K562 (cell line): ENCODE measurements at regions not wholly inside any gene's neighbourhood (a gene's known extent, or its start where the extent isn't known, plus 50 kb on each side); places are given as distances from the start of the nearest gene placed in this dataset.

Experiments
- ATAC-seq: fragments of 200-7000 bp; cut with Tn5 transposase; 3 replicates; pipeline ENCODE4 v1.9.1; 2020; ENCODE audit warnings: moderate library complexity
- BruUV-seq: library from RNA; stranded (reverse); fragments of 400-500 nt; replicated peaks from 2 replicates; lab custom pipeline; 2021; lab: Mats Ljungman, UMichigan
- CTCF ChIA-PET: fragments of 300-600 bp; formaldehyde crosslinking; extraction: SDS; loops from one replicate; lab custom pipeline; 2021; ENCODE audit warnings: low intra/inter-chr PET ratio; lab: Yijun Ruan, JAX
- POLR2A ChIA-PET: fragments of 300-600, 350-650 bp; sonication (Branson Sonifier 250); formaldehyde crosslinking; extraction: SDS; loops from one replicate; lab custom pipeline; 2021; ENCODE audit warnings: antibody characterized with exemption, inconsistent platforms; lab: Yijun Ruan, JAX
- DNase-seq, 4 experiments: peaks; one replicate each; pipeline versions ENCODE4 v3.0.0 to v3.0.0-alpha.2; 2011 to 2018; ENCODE audit warnings: low spot score in 3 of 4, mixed read lengths in 3 of 4; ENCODE audit errors: extremely low read depth in 1 of 4
- FAIRE-seq: peaks from 2 replicates; lab custom pipeline; 2011; peaks lifted over from hg19 to GRCh38; lab: Jason Lieb, UNC
- H2AFZ ChIP-seq: 2 replicates; pipeline ENCODE4 v1.6.0; 2011; ENCODE audit warnings: low read depth, low read length, control low read depth, inconsistent platforms
- H3K27ac ChIP-seq: fragments of 200-600 bp; 3 replicates; pipeline ENCODE4 v1.8.0; 2011; ENCODE audit warnings: low read depth, mild to moderate bottlenecking, control low read depth, inconsistent platforms, low read length, moderate library complexity, mixed read lengths; ENCODE audit errors: extremely low read depth
- H3K27me3 ChIP-seq, 2 experiments: fragments of 300-600 bp in 1 of 2; 2 replicates in 1 of 2; 3 replicates in 1 of 2; pipeline versions ENCODE4 v1.6.0 to v1.8.0; 2011; ENCODE audit warnings: inconsistent platforms in 2 of 2, low read length in 2 of 2, mild to moderate bottlenecking in 1 of 2, mixed read lengths in 1 of 2, moderate library complexity in 1 of 2; ENCODE audit not compliant: control insufficient read depth in 2 of 2, insufficient read depth in 2 of 2
- H3K36me3 ChIP-seq: fragments of 300-600 bp; 3 replicates; pipeline ENCODE4 v1.8.0; 2011; ENCODE audit warnings: mild to moderate bottlenecking, low read length, inconsistent platforms; ENCODE audit not compliant: control insufficient read depth, insufficient read depth
- H3K4me1 ChIP-seq, 2 experiments: fragments of 200-600 bp in 1 of 2; replicated peaks in 1 of 2; 2 replicates in 1 of 2; 3 replicates in 1 of 2; pipeline versions ENCODE4 v1.5.1 to v1.8.0; 2011; ENCODE audit warnings: inconsistent platforms in 2 of 2, low read length in 2 of 2, mild to moderate bottlenecking in 1 of 2, mixed read lengths in 1 of 2, moderate library complexity in 1 of 2; ENCODE audit not compliant: control insufficient read depth in 2 of 2, insufficient read depth in 2 of 2
- H3K4me2 ChIP-seq: 2 replicates; pipeline ENCODE4 v1.6.1; 2011; ENCODE audit warnings: low read length, control low read depth, inconsistent platforms, mixed read lengths; ENCODE audit not compliant: insufficient read depth
- H3K4me3 ChIP-seq: fragments of 200-600 bp; sonication (generic), shearing (Covaris generic); 2 replicates; pipeline ENCODE4 v1.5.1; 2016; ENCODE audit warnings: control low read depth, inconsistent platforms
- H3K79me2 ChIP-seq: fragments of 200-600 bp; 3 replicates; pipeline ENCODE4 v1.8.0; 2011; ENCODE audit warnings: low read length, inconsistent platforms; ENCODE audit not compliant: control insufficient read depth, insufficient read depth
- H3K9ac ChIP-seq, 2 experiments: 2 replicates each; pipeline versions ENCODE4 v1.6.0 to v1.6.1; 2011; ENCODE audit warnings: low read depth in 2 of 2, low read length in 2 of 2, control low read depth in 1 of 2, inconsistent platforms in 1 of 2, mild to moderate bottlenecking in 1 of 2, mixed read lengths in 1 of 2; ENCODE audit not compliant: insufficient read depth in 1 of 2
- H3K9me1 ChIP-seq: one replicate; pipeline ENCODE4 v1.6.0; 2011; ENCODE audit warnings: inconsistent platforms, mild to moderate bottlenecking, low read length, moderate library complexity; ENCODE audit not compliant: control insufficient read depth, insufficient read depth
- H3K9me3 ChIP-seq: replicated peaks from 2 replicates; pipeline ENCODE4 v1.5.1; 2011; ENCODE audit warnings: low read depth, low read length, inconsistent platforms; ENCODE audit not compliant: control insufficient read depth, insufficient read depth
- H4K20me1 ChIP-seq: replicated peaks from 2 replicates; pipeline ENCODE4 v1.6.1; 2011; ENCODE audit warnings: low read length, inconsistent platforms, mixed read lengths; ENCODE audit not compliant: control insufficient read depth, insufficient read depth
- CEBPB ChIP-seq: fragments of 450-650 bp; IDR thresholded peaks from 2 replicates; pipeline ENCODE4 v1.6.1; 2016; ENCODE audit warnings: missing genetic modification characterization, missing compliant biosample characterization
- CEBPG ChIP-seq, 3 experiments: fragments of 200-800 bp in 1 of 3; sonication (Bioruptor generic) in 1 of 3; sonication (generic) in 1 of 3; formaldehyde crosslinking in 1 of 3; IDR thresholded peaks in 2 of 3; conservative IDR thresholded peaks in 1 of 3; 2 replicates each; pipeline versions ENCODE4 v1.6.1 to v1.8.0; 2016 to 2022; ENCODE audit warnings: missing compliant biosample characterization in 2 of 3, missing genetic modification characterization in 2 of 3, mild to moderate bottlenecking in 1 of 3, missing genetic modification reagents in 1 of 3
- EZH2 ChIP-seq: IDR thresholded peaks from 2 replicates; pipeline ENCODE4 v1.6.1; 2012; ENCODE audit warnings: low read depth, mild to moderate bottlenecking, inconsistent platforms, low read length, borderline replicate concordance
- KDM5B ChIP-seq: fragments of 200-600 bp; sonication (generic); IDR thresholded peaks from 2 replicates; pipeline ENCODE4 v1.6.1; 2012; ENCODE audit warnings: low read depth, mild to moderate bottlenecking, moderate library complexity, low read length, control low read depth, inconsistent platforms; ENCODE audit not compliant: insufficient replicate concordance
- WGBS: fragments of 100-300 bp; shearing (Covaris generic); methylation state at CpG from one replicate; pipeline ENCODE4 v1.1.6; 2016; ENCODE audit warnings: low coverage, mixed read lengths; ENCODE audit not compliant: insufficient coverage; ENCODE audit errors: missing lambda C conversion rate; 5-methylcytosine and 5-hydroxymethylcytosine counted together
- in situ Hi-C: fragments of 300-500 bp; cut with MboI; formaldehyde crosslinking; loops from 4 replicates; pipeline ENCODE4 v1.15.0; 2018; ENCODE audit warnings: inconsistent platforms, mixed read lengths
- intact Hi-C: fragments of 100-400 bp; cut with micrococcal nuclease; formaldehyde crosslinking; loops from 2 replicates; pipeline ENCODE4 v1.14.2; 2022
- TF ChIP-seq, protein P1 (sequence below): sonication (generic); formaldehyde crosslinking; IDR thresholded peaks from 2 replicates; pipeline ENCODE4 v1.8.1; 2022; ENCODE audit warnings: missing genetic modification reagents

DNA sequence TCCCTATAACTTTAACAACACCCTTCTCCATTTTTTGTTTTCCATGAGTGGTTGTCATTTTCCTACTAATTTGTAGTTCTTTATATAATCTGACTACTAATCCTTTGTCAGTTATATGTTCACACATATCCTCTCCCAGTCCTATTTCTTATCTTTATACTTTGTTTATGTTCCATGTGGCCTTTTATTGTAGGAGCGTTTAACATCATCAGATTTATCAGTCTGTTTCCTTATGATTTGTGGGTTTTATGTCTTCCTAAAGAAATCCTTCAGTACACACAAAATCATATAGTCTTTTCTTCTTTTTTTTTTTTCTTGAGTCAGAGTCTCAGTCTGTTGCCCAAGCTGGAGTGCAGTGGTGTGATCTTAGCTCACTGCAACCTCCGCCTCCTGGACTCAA lies 204.9 kb upstream of the SPRY1 start:
- H3K9ac ChIP-seq = no peak overlapping the region
- in situ Hi-C loops = no loop called here
- H3K27me3 ChIP-seq = no peaks in the 10 kb centered on the region
- no peak overlapping the region for H3K4me3 ChIP-seq
- no peaks in the 10 kb centered on the region for H3K36me3 ChIP-seq
- TF ChIP-seq, protein P1, sequence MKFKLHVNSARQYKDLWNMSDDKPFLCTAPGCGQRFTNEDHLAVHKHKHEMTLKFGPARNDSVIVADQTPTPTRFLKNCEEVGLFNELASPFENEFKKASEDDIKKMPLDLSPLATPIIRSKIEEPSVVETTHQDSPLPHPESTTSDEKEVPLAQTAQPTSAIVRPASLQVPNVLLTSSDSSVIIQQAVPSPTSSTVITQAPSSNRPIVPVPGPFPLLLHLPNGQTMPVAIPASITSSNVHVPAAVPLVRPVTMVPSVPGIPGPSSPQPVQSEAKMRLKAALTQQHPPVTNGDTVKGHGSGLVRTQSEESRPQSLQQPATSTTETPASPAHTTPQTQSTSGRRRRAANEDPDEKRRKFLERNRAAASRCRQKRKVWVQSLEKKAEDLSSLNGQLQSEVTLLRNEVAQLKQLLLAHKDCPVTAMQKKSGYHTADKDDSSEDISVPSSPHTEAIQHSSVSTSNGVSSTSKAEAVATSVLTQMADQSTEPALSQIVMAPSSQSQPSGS (CRISPR knock-in tag) = no peak
- TF ChIP-seq EZH2 = no peak
- TF ChIP-seq, all 486 proteins: peak for 0
- Histone ChIP-seq H2AFZ (no peak overlapping the region), H3K4me2 (no peak overlapping the region), H4K20me1 (no peaks in the 10 kb centered on the region), H3K9me1 (no peaks in the 10 kb centered on the region), H3K79me2 (no peaks in the 10 kb centered on the region), H3K27ac (no peak overlapping the region), H3K4me1 (no peaks in the 10 kb centered on the region), H3K9me3 (no peaks in the 10 kb centered on the region)
- ChIA-PET CTCF (no interaction called here), POLR2A (no interaction called here)
- ATAC-seq = no peak
- FAIRE-seq = no peak
- no peak for DNase-seq
- WGBS = 50% methylated on average over 2 of the region's 2 CpGs
- BruUV-seq = no TSS peak
- intact Hi-C loops = no loop called here

DNA sequence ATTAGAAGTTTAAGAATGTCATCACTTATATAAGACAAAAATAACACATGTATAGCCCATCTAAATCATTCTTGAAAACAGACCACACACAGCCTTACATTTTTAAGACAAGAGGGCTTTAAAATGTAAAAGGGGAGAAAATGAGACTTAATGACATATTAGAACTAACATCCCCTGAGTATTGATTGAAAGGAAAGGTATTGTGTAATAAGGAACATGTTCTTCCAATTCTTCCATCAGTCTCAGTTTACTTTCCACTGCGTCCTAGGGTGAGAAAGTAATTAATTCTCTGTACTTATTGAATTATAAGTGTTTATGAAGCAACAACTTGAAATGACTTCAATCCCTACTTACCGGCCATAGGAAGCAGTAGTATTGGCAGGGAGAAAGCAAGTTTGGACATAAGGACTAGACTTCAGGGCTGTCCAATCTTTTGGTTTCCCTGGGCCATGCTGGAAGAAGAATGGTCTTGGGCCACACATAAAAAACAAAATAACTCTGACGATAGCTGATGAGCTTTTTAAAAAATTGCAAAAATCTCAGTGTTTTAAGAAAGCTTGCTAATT lies 202.7 kb upstream of the SPRY1 start:
- no peak for TF ChIP-seq KDM5B
- TF ChIP-seq CEBPG (CRISPR knock-in tag; IDR thresholded peaks at IDR 0.05) = no peak
- TF ChIP-seq CEBPG (tag; conservative IDR thresholded peaks at IDR 0.05 in 1 of 2, IDR thresholded peaks at IDR 0.05 in 1 of 2) = peak in 1 of 2 experiments; percentile 43; a peak in 1 of 4 replicates
- peak; percentile 59 for TF ChIP-seq CEBPB (tag)
- ChIA-PET POLR2A (no interaction called here), CTCF (interaction anchor here (0.6 kb wide), 1 partner anchor 594 kb away, joined by 3 read pairs; no protein-coding TSS in a partner anchor)
- Histone ChIP-seq H3K9ac (no peak overlapping the region), H3K79me2 (no peaks in the 10 kb centered on the region), H4K20me1 (no peaks in the 10 kb centered on the region), H3K36me3 (no peaks in the 10 kb centered on the region), H3K4me3 (no peak overlapping the region), H3K27ac (no peak overlapping the region), H3K4me2 (no peak overlapping the region), H3K27me3 (no peaks in the 10 kb centered on the region), H3K4me1 (no peaks in the 10 kb centered on the region), H3K9me3 (no peaks in the 10 kb centered on the region), H3K9me1 (no peaks in the 10 kb centered on the region), H2AFZ (no peak overlapping the region)
- ATAC-seq (no peak), DNase-seq (no peak), FAIRE-seq (no peak)
- intact Hi-C loops = no loop called here
- 96% methylated on average over 3 of the region's 3 CpGs for WGBS
- no TSS peak for BruUV-seq
- in situ Hi-C loops = no loop called here
